GM18873 (cell line): ENCODE measurements at regions not wholly inside any gene's neighbourhood (a gene's known extent, or its start where the extent isn't known, plus 50 kb on each side); places are given as distances from the start of the nearest gene placed in this dataset.

Source experiments
- ATAC-seq: cut with Tn5 transposase; IDR thresholded peaks from one replicate; pipeline ENCODE4 v1.9.1; 2021; ENCODE audit warnings: mild to moderate bottlenecking, moderate library complexity, moderate number of reproducible peaks; ENCODE audit not compliant: unreplicated experiment, low FRiP score

DNA sequence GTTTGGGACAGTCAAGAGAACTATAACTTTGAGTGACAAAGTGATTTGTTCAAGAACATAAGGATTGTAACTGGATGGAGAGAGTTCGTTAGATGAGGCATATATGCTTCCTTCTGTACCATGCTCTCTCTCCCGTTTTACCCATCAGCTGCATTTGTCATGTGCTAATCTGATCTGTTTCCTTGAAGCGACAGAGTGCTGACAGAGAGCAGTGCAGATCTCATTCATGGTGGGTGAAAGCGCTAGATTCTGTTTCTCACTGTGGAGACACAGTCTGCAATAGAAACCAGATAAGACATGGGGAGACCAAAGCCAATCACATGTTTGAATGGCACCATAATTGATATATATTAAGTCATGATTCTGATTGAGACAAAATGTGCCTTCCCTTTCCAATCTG is 456.6 kb upstream of the CELF4 start:
- no peak for ATAC-seq

DNA sequence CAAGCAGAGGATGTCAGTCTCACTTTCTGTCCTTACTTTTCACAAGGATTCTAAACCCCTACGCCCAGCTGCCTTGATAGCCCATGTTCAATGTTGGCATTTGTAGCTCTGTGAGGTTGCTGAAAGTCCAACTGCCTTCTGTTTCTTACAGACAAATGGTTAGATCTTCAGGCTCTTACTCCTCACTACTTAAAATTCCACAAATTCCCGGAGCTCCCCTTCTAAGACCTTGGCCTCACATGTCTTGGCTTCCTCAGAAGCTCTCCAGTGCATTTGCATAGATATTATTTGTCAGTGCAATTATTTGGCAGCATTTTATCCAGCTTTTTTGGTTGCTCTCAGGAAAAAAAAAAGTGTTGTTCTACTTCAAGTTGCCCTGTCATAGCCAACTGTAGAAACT is 453.7 kb upstream of the CELF4 start:
- no peak for ATAC-seq

DNA sequence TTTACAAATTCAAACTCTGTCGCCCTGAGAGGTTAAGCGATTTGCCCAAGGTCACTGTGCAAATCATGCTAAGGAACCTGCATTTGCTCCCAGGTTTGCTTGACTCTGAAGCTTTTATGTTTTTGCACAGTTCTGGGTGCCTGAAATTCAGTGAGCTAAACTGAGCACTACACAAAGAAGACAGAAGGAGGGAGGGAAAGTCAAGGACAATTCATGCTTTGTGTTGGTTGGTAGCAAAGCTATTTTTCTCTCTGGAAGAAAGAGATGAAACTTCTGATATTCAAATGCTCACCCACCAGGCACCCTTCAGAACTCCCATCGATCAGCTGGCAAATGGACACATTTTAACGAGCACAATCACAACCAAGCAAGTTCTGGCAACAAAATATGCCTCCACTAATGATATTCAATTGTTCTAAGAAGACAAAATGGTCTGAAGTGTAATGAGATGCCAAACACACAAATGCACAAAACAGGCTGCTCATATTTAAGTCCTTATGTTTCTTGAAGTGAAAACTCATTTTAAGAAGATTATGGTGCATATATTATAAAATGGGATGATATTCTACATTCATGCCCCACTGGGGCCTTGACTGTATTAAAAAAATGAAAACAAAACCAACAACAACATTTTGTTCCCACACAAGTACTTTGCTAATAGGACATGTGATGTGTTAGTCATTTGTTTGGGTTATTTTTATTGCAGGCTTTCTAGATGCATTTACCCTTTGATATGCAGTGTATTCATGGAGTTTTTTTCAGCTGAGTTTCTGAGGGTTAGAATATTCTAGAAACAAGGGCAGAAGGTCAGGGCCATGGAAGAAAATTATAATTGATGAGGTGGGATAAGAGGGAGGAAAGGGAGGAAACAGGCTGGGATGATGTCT is 445.6 kb upstream of the CELF4 start:
- no peak for ATAC-seq

DNA sequence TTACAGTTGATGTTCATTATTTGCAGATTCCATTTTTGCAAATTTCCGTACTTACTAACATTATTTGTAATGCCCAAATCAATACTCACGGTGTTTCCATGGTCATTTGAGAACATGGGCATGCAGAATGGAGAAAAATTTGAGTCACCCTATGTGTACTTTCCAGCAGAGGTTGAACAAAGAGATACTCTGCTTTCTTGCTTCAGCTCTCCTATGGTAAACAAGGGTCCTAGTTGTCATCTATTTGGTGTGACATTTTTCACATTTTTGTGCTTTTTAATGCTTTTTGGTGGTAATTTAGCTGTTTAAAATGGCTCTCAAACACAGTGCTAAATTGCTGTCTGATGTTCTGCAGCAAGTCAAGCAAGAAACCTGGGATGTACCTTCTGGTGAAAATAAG is 444.4 kb upstream of the CELF4 start:
- no peak for ATAC-seq

DNA sequence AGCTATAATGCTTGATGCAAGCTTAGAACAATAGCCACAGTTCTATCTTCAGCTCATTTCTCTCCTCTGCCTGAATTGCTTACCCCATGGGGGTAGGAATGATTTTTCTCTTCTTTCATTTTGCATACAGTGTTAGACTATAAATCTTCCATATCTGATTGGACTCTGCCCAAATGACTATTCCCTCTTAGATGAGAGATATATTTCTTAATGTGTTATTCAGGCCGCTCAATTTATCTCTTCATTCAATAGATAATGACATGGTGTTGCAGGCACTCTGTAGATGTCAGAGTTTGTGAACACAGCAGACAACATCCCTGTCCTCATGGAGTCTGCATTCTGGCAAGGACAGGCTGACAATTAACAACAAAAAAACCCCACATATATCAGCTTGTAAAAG is 443.7 kb upstream of the CELF4 start:
- ATAC-seq = no peak

DNA sequence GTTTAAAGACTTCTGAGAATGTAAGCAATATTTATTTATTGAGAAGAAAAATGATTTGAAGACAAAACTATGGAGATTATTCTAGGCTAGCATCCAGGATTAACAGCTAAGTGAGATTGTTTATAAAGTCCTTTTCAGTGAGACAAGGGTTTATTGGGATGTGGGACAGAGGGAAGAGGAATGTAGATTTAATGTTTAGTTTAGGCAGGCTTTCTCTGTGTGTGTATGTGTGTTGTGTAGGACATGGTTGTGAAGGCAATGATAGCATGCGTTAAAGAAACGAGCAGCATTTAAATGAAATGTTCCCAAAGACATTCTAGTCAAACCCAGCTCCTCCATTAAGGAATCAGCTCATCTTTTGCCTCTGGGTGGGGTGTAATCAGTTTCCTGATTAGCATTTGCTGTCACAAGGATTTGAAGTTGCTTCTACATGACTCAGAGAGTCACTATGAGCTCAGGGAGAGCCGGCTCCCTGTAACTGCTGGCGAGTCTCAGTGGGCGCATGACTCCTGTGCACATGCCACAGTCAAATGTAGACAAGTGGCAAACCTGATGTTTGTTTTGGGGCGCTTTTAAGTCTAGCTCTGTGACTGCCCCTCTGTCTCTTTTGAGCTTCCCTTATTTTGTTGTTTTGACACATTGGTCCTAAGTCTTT is 442.2 kb upstream of the CELF4 start:
- ATAC-seq = no peak

DNA sequence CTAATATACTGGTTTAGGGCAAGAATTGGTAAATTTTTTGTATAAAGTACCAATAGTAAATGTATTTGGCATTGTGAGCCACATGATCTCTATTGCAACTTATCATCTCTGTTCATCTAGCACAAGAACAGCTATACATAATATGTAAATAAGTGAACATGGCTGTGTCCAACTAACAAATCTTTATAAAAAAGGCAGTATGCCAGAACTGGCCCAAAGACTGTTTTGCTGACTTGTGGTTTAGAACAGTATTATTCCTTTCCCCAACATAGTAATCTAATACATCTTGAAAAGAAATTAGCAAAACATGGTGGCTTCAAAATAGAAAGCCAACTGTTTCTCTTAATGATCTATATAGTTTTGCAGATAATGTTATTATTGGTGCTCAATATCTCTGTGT is 441.4 kb upstream of the CELF4 start:
- no peak for ATAC-seq

DNA sequence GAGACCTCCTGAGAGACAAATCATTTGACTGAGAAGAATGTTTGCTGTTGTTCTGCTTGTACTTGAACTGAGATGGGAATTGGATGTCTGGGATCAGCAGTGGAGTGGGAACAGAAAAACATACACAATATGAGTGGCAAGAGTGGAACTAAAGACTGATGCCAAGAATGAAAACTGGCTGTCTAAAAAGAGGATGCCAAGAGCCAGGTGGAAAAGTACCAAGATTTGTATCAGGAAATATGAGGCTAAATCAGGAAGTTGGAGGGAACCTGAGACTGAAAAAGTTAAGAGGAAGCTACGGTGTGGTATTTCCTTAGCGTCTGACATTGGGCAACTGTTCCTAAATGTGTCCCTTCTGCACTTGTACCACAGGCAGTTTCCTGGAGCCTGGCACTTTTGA is 440.9 kb upstream of the CELF4 start:
- ATAC-seq = no peak

DNA sequence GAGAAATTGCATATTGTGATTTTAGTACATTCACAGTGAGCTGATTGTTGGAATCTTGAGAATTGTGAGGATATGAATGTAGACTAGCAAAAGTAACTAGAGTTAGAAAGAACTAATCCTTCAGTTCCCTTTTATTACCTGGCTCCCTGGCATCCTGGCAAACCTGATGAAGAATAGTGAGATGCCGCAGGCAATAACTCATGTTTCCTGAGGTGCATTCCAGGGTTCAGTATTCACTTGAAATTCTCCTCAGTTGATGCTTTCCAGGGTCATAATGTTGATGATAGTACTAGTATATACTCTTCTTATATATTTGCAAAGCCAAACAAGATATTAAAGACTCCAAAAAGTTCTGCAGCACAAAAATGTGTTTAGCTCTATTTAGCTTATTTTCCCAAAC is 432.1 kb upstream of the CELF4 start:
- no peak for ATAC-seq

DNA sequence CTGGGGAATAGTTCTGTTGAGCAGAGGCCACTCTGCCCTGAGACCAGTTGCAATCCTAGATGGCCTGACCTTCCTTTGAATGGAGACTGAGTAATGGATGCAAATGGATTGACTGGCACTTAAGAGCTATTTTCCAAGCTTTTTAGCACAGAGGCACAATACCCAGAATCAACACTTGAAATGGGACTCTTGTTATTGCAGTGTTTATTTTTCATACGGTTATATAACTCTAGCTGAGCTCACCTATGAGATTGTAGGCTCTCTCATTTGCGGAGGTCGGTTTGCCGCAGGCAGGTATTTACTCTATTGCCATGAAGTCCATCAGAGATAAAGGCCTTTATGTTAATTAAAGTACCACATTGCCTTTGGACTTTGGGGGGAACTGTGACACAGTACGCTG is 422.3 kb upstream of the CELF4 start:
- no peak for ATAC-seq

DNA sequence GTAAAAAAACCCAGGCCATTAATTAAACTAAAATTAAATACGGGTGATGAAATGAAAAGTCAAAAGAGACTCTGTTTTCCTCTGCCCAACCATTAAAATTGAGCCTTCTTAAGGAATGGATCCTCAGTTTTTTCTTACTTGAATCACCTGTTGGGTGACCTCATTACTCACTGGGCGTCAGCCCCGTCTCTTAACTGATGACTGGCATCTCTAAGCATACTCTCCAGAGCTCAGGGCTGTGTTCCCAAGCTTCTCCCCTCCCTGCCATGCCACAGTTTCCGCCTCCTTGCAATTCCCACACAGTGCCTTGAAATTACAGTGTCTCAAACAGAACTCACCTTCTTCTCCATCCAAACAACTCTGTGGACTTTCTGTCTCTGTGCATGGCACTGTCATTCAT is 421.1 kb upstream of the CELF4 start:
- no peak for ATAC-seq

DNA sequence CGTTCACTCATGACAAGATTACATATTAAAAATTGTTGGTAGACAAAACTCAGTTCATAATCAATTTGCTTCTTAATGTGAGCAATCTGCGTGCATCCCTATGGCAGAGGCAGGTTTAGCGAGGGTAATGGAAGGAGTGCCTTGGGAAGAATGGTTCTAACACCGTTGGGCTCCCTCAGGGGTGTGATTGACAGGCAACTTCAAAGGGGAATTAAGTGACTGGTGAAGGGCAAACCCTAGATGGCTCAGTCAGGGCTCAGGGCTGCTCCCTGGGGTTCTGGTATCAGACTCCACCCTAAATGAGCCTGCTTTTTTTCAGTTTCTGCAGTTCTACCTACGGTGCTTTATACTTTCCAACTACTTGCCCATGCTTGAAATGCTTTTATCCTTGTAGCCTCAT is 419.5 kb upstream of the CELF4 start:
- no peak for ATAC-seq

DNA sequence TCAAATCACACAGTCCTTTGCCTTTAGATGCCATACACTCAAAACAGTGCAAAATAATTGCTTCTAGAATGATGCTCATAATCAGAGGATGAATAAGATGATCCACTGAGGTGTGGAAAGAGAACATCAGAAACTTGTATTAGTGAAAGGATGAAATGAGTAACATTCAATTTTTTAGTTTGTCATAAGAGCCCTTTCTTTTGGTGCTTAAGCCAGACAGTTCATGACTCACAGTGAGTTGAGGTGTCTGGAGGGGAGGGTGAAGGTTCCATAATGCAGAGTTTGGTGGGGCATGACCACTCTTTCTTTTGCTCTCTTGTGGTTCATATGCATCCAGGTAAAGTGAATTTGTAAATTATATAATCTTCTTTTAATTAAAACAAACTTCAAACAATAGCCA is 415.0 kb upstream of the CELF4 start:
- ATAC-seq = no peak

DNA sequence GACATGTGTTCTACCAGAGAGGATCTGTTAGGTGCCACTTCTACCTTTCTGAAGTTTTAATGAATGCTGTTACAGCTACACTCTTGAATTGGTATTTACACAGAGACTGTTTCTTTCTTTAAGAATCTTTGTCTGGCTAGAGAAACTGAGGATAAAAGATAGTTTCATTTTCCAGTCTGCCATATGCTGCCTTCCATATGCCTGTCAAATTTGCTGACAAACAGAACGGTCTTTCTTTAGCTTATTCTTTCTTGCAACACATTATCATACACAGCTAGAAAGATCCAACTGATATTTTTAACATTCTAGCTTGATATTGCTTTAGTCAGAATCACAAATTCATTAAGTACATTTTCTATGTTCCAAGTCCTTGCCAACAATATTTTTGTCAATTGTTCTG is 409.8 kb upstream of the CELF4 start:
- no peak for ATAC-seq

DNA sequence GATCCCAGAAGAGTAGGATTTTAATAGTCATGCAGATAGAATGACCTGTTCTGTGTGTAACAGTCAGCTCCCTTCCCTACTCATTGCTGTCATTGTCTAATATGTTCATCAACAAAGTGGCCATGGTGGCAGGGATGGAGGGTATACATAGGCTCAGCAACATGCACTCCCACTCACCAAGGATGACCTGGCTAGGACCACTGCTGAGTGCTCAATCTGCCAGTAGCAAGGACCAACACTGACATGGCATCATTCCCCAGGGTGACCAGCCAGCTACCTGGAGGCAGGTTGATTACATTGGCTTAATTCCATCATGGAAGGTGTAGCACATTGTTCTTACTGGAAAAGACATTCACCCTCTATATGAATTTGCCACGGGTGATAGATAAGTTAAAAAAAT is 401.7 kb upstream of the CELF4 start:
- ATAC-seq = no peak

DNA sequence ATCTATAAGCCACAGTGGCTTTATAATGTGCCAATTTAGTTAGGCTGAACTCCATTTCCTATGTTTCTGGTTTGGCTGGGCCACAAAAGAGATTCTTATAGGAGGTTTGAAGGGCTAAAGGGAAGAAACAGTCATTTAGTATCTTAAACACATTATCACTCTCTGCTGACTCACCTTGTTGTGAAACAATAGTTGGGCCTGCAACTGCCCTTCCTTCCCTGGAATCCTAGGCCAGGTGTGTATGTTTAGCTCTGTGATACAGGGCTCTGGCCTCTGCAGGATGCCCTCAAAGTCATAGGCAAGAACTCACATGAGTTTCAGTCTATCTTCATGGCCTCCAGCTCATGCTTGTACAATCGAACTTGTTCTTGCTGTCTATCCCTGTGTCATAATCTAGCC is 400.0 kb upstream of the CELF4 start:
- ATAC-seq = no peak

DNA sequence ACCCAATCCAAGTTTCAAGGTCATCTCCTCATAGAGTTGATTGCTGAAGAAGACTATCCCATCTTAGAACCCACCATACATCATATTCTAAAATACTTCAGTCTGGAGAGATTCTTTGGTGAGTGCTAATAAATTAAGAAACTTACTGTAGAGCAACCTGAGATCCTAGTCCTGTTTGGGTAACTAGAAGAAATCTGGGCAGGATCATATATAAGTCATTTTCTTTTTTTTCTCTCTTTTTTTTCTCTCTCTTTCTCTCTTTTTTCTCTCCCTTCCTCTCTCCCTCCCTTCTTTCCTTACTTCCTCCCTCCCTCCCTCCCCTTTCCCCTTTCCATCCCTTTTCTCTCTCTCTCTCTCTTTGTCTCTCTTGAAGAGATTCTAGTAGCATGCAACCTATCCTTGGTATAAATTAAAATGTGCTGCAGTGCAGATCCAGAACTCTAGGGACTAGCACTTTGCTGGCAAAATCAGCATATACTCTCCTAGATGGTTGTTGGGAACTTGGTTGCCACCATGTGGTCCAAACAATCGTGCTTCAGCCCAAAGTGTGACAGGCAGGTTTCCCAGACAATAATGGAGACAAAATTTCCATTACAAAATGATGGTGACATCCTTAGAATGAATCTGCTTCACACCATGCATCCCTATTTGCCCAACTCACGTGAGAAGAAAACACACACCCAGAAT is 399.4 kb upstream of the CELF4 start:
- no peak for ATAC-seq

DNA sequence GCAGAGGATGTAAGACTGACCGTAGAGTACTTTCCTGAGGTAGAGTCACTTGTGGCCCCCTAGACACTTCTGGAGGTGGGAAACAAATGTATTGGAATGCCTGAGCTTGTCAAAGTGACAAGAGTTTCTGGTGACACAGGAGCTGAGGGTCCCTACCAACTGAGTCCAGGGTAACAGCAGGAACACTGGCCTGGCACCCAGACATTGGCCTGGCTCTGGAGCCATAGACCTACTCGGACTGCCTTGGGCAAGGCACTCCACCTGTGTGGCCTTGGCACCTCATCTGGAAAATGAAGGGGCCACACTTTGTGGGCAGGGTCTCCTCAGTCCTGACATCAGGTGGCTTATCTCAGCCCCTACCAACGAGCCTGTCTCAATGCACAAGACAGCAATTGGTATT is 398.2 kb upstream of the CELF4 start:
- no peak for ATAC-seq

DNA sequence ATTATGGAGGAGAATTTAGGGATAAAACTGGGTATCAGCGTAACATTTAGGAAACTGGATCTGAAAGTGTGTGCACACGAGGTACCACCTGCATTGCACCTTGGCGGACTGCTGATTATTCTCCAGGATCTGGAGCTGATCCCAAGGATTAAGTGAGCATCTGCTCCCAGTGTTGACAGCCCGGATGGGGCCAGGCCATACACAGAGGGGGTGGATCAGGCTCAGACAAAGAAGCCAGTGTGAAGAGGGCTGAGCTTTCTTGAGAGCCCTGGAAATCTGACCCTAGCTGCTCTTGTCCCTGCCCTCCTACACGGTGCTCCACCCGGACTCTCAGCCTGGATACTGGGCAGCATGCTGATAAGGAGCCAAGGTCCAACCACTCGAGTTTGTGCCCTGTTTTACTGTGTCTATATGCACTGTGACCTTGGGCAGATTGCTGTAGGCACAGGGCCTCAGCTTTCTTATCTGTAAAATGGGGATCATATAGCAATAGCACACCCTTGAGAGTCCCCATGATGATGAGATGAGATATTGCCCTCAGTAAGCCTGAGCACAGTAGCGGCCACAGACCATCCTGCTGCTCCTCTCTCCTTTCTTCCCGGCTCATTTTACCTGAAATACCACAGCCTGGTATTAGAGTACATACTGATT is 396.8 kb upstream of the CELF4 start:
- no peak for ATAC-seq

DNA sequence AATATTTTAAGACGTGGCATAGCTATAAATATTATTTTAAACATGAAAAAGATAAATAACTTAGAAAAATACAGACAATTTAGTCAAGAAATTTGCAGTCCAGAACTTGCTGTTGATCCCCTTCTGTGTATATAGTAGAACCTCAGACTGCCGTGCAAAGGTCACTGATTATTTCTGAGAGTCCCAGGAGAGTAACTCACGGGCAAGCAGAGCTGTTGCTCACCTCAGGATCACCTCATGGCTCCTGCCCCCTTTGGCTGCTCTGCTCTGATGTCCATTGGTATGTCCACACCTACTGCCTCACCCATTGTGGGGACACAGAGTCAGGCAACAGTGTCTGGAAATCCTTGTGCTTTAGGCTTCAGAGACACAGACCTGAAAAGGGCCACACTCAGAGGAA is 392.9 kb upstream of the CELF4 start:
- ATAC-seq = no peak

DNA sequence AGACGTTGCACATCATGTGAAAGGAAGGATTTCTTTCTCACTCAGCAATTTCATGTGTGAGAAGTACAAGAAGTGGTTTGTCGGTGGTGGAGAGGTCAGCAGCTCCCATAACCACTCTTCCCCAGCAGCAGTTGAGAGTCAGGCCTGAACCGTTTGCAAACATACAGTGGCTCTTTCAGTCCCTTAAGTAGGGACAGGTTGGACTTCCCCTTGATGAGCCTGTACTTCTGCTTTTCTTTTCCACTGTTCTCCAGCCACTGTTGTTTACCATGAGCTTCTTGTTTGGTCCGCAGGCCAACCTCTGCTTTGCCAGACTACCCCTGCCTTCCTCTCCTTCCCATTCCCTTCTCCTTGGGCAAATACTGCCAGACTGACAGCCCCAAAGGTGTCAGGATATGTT is 391.3 kb upstream of the CELF4 start:
- no peak for ATAC-seq
